ENCODE measurements at regions not wholly inside any gene's neighbourhood (a gene's known extent, or its start where the extent isn't known, plus 50 kb on each side); places are given as distances from the start of the nearest gene placed in this dataset.

DNA sequence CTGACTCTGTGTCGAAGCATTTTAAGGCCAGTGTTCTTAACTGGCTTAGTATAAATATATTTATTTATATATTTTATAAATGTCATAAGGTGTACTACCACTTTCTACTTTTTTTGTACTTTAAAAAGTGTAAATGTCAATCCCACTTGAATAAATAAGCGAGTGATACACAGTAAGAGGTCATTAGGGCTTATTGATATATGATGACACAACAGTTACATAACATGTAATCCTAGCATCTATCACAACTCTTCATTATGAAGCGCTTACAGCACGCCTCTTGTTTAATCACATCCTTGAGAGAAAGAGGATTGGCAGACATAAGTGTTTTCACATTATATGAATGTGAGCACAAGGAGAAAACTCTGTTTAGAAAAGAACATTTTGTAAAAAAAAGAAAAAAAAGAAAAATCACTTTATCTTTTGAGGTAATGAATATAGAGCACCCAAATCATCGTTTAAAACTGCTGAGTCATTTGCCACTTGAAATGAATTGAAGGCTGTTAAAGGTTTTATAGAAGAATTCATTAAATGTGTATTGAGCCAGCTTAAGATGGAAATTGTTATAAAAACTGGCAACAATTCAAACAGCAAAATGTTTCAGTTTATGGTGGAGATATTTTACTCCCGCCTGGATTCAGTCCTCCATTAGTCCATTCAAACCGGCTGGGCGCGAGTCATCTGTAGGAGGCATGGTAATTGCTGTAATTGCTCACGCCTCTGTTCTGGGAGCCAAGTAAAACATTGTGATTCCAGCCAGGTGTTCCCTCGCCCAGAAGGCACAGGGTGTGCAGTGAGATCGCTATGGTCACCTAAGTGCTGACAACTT, 627.3 kb upstream of the KIRREL3 start:
- Histone ChIP-seq H3K36me3 (ENCODE audit: control insufficient read depth in 2 of 2, extremely low read depth in 1 of 2, insufficient read depth in 2 of 2, low read length in 2 of 2) (no peaks in the 10 kb centered on the region), H3K27ac (ENCODE audit: insufficient read depth, low read depth, low read length) (no peak overlapping the region), H3K9ac (replicated peaks; ENCODE audit: extremely low read depth, insufficient read depth, low read length) (no peak overlapping the region), H3K4me1 (ENCODE audit: control insufficient read depth, extremely low read depth, insufficient read depth, low read length) (no peaks in the 10 kb centered on the region), H3K9me1 (replicated peaks; ENCODE audit: control insufficient read depth, extremely low read depth, insufficient read depth, low read length) (no peaks in the 10 kb centered on the region), H2AFZ (ENCODE audit: low read depth, low read length) (no peak overlapping the region), H3K4me2 (ENCODE audit: insufficient read depth, low read length) (no peak overlapping the region), H3K27me3 (ENCODE audit: control insufficient read depth in 2 of 2, insufficient read depth in 2 of 2, low read length in 2 of 2) (no peaks in the 10 kb centered on the region), H3K9me3 (replicated peaks; ENCODE audit: control insufficient read depth, insufficient read depth, low read length) (no peaks in the 10 kb centered on the region), H3K4me3 (replicated peaks in 1 of 3; ENCODE audit: insufficient read depth in 1 of 3, low read depth in 1 of 3, low read length in 3 of 3) (no peak overlapping the region), H4K20me1 (replicated peaks; ENCODE audit: control insufficient read depth, extremely low read depth, insufficient read depth, low read length) (no peaks in the 10 kb centered on the region), H3K79me2 (ENCODE audit: control insufficient read depth, insufficient read depth, low read length) (no peaks in the 10 kb centered on the region)
- dilution Hi-C loops (cut with MboI; ENCODE audit: extremely low pct_ligation_motif_present, low sequenced_read_pairs): no loop called here
- FAIRE-seq (no peak), DNase-seq (ENCODE audit: low read depth, low spot score) (no peak)
- ChIA-PET CTCF (no interaction called here), POLR2A (no interaction called here)
- TF ChIP-seq MYC (IDR thresholded peaks at IDR 0.05; ENCODE audit: low read depth, low read length): no peak
- no peak for TF ChIP-seq GATA2 (IDR thresholded peaks at IDR 0.05; ENCODE audit: insufficient read depth, insufficient read length, low read depth, low read length)
- no peak for TF ChIP-seq MAX (IDR thresholded peaks at IDR 0.05; ENCODE audit: insufficient read depth, insufficient read length)
- no peak for TF ChIP-seq CTCF (IDR thresholded peaks at IDR 0.05; ENCODE audit: extremely low read depth in 1 of 2, insufficient read depth in 1 of 2, low read depth in 1 of 2, low read length in 2 of 2)
- no peak for TF ChIP-seq FOS (IDR thresholded peaks at IDR 0.05; ENCODE audit: borderline replicate concordance, insufficient read depth, low read length)
- no peak for TF ChIP-seq EZH2 (IDR thresholded peaks at IDR 0.05; ENCODE audit: borderline replicate concordance, low read depth, low read length, severe bottlenecking)
- BruUV-seq (replicated peaks): no TSS peak
- intact Hi-C loops (cut with micrococcal nuclease): no loop called here

Data from endothelial cell of umbilical vein (primary cell).